PFSK-1 (cell line): ENCODE measurements at regions not wholly inside any gene's neighbourhood (a gene's known extent, or its start where the extent isn't known, plus 50 kb on each side); places are given as distances from the start of the nearest gene placed in this dataset.

Experiments
- FOXP2 ChIP-seq: optimal IDR thresholded peaks from 2 replicates; pipeline ENCODE3; 2011; ENCODE audit warnings: borderline replicate concordance, control low read depth, inconsistent platforms; ENCODE audit not compliant: insufficient read depth; ENCODE audit errors: extremely low read length, extremely low read depth
- POLR2AphosphoS5 ChIP-seq: IDR thresholded peaks from 2 replicates; pipeline ENCODE4 v1.6.1; 2012; ENCODE audit warnings: low read depth, mild to moderate bottlenecking, control low read depth, low read length, moderate library complexity
- REST ChIP-seq, 2 experiments: IDR thresholded peaks; 2 replicates each; pipeline versions ENCODE4 v1.6.1 to v1.8.0; 2011 to 2012; ENCODE audit warnings: low read depth in 2 of 2, low read length in 2 of 2, control low read depth in 1 of 2, inconsistent platforms in 1 of 2, mild to moderate bottlenecking in 1 of 2, moderate library complexity in 1 of 2; ENCODE audit not compliant: insufficient read depth in 1 of 2
- SIN3A ChIP-seq: IDR thresholded peaks from 2 replicates; pipeline ENCODE4 v1.6.1; 2012; ENCODE audit warnings: mild to moderate bottlenecking, low read length, moderate library complexity, borderline replicate concordance; ENCODE audit not compliant: insufficient read depth
- TAF1 ChIP-seq: IDR thresholded peaks from 2 replicates; pipeline ENCODE4 v1.6.1; 2012; ENCODE audit warnings: low read length, control low read depth, borderline replicate concordance; ENCODE audit not compliant: insufficient read depth

DNA sequence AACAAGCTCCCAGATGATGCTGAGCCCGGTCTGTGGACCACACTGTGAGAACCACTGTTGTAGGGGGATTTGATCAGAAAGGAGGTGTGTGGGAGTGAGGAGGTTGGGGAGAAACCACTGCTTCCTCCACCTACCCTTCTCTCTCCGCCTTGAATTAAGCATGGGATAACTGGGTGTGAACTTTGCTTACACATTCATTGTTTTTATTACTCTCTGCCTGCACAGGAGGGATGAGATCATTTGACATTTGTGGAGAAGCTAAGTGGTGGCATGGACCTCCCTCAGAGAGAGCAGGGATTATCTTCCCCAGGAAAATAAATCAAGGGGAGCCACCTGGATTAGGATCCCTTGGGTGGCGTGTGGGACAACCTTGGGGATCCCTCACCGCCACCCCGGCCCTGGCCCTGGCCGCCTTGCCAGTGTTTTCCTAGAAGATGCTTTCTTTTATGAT is 212.1 kb upstream of the ATP6AP2 start:
- TF ChIP-seq REST (IDR thresholded peaks at IDR 0.05; ENCODE audit: insufficient read depth in 1 of 2, low read depth in 2 of 2, low read length in 2 of 2) (no peak), FOXP2 (no peak), POLR2AphosphoS5 (no peak)

- TF ChIP-seq FOXP2 = no peak
- TF ChIP-seq SIN3A = no peak
- no peak for TF ChIP-seq REST (IDR thresholded peaks at IDR 0.05; ENCODE audit: insufficient read depth in 1 of 2, low read depth in 2 of 2, low read length in 2 of 2)
- no peak for TF ChIP-seq TAF1
- no peak for TF ChIP-seq POLR2AphosphoS5
Observed at GRCh38 chrX:40366661-40367060, 214.1 kb upstream of the ATP6AP2 start.

GRCh38 chrX:40360557-40360956 is 220.2 kb upstream of the ATP6AP2 start:
- TF ChIP-seq SIN3A = no peak
- TF ChIP-seq FOXP2 = no peak
- TF ChIP-seq POLR2AphosphoS5 = no peak

- TF ChIP-seq FOXP2 (no peak), POLR2AphosphoS5 (no peak), REST (IDR thresholded peaks at IDR 0.05; ENCODE audit: insufficient read depth in 1 of 2, low read depth in 2 of 2, low read length in 2 of 2) (no peak), SIN3A (no peak), TAF1 (no peak)
Observed at GRCh38 chrX:40359593-40359992, 221.2 kb upstream of the ATP6AP2 start.

DNA sequence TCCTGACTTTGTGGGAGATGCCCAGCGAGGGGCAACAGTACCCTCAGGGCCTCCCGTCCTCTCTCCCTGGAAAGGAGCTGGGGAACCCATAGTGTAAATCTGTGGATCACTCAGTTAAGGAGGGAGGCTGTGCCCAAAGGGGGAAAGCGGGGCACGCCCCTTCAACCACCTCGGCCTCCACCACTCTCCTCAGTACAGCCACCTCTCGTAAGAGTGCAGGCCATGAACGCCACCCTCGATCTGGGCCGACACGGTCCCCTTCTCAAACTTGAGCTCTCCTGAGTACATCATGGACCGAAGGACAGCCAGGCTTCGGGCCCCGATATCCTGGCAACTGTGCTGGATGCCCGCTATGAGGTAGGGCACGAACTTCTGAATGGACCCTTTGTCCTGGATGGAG is 221.8 kb upstream of the ATP6AP2 start:
- TF ChIP-seq POLR2AphosphoS5 (no peak), SIN3A (no peak), TAF1 (no peak), FOXP2 (no peak), REST (IDR thresholded peaks at IDR 0.05; ENCODE audit: insufficient read depth in 1 of 2, low read depth in 2 of 2, low read length in 2 of 2) (no peak)

DNA sequence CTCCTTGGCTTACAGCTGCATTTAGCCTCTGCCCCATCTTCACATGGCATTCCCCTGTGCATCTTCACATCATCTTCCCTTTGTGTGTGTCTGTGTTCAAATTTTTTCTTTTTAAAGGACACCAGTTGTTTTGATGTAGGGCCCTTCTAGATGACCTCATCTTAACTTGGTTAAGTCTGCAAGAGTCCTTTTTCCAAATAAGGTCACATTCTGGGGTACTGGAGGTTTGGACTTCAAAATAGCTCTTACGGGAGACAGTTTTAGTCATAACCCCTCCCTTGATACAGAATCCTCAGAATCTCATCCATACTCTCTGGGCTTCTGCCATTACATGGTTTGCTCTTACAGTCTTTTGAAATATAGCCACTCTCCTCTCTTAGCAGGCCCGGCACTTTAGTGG is 231.5 kb upstream of the ATP6AP2 start:
- TF ChIP-seq REST (IDR thresholded peaks at IDR 0.05; ENCODE audit: insufficient read depth in 1 of 2, low read depth in 2 of 2, low read length in 2 of 2) (no peak), TAF1 (no peak), SIN3A (no peak), FOXP2 (no peak), POLR2AphosphoS5 (no peak)
